Keratinocyte (primary cell): ENCODE measurements at regions not wholly inside any gene's neighbourhood (a gene's known extent, or its start where the extent isn't known, plus 50 kb on each side); places are given as distances from the start of the nearest gene placed in this dataset.
"Not testable (repeated sequence)": the region's sequence is repeated elsewhere in the genome, so short reads cannot be mapped to it uniquely, and the experiment has no call there.

Experiments used
- DNase-seq: peaks from one replicate; pipeline ENCODE4 v3.0.0-alpha.2; 2011; ENCODE audit warnings: low read depth, missing footprints, low spot score
- FAIRE-seq: peaks from 2 replicates; lab custom pipeline; 2011; peaks lifted over from hg19 to GRCh38; lab: Jason Lieb, UNC
- H2AFZ ChIP-seq: 2 replicates; pipeline ENCODE4 v1.6.0; 2012; ENCODE audit warnings: low read length, control low read depth, inconsistent platforms; ENCODE audit not compliant: control insufficient read depth
- H3K27ac ChIP-seq: 2 replicates; pipeline ENCODE4 v1.5.1; 2011; ENCODE audit warnings: low read length; ENCODE audit not compliant: control insufficient read depth, insufficient read depth
- H3K27me3 ChIP-seq: 3 replicates; pipeline ENCODE4 v1.6.0; 2011; ENCODE audit warnings: low read length; ENCODE audit not compliant: control insufficient read depth, insufficient read depth; ENCODE audit errors: extremely low read depth
- H3K36me3 ChIP-seq, 2 experiments: 2 replicates in 1 of 2; 3 replicates in 1 of 2; pipeline ENCODE4 v1.5.1; 2011; ENCODE audit warnings: low read length in 2 of 2, mild to moderate bottlenecking in 1 of 2; ENCODE audit not compliant: control insufficient read depth in 2 of 2, insufficient read depth in 2 of 2; ENCODE audit errors: extremely low read depth in 1 of 2
- H3K4me1 ChIP-seq: 3 replicates; pipeline ENCODE4 v1.5.1; 2011; ENCODE audit warnings: low read length; ENCODE audit not compliant: control insufficient read depth, insufficient read depth; ENCODE audit errors: extremely low read depth
- H3K4me2 ChIP-seq: 3 replicates; pipeline ENCODE4 v1.6.0; 2011; ENCODE audit warnings: low read depth, low read length; ENCODE audit not compliant: control insufficient read depth, insufficient read depth; ENCODE audit errors: extremely low read depth
- H3K4me3 ChIP-seq, 3 experiments: fragments of 200-600 bp in 1 of 3; sonication (generic) in 1 of 3; 2 replicates in 2 of 3; 3 replicates in 1 of 3; pipeline ENCODE4 v1.5.1; 2011 to 2016; ENCODE audit warnings: low read length in 3 of 3, mild to moderate bottlenecking in 3 of 3, control low read depth in 2 of 3, inconsistent platforms in 1 of 3, low read depth in 1 of 3, mixed read lengths in 1 of 3, mixed run types in 1 of 3, moderate library complexity in 1 of 3; ENCODE audit not compliant: control insufficient read depth in 2 of 3, insufficient read depth in 2 of 3; ENCODE audit errors: extremely low read depth in 1 of 3
- H3K79me2 ChIP-seq: 2 replicates; pipeline ENCODE4 v1.6.0; 2012; ENCODE audit warnings: low read length; ENCODE audit not compliant: control insufficient read depth, insufficient read depth
- H3K9ac ChIP-seq: 3 replicates; pipeline ENCODE4 v1.6.0; 2011; ENCODE audit warnings: low read length; ENCODE audit not compliant: control insufficient read depth, insufficient read depth; ENCODE audit errors: extremely low read depth
- H3K9me1 ChIP-seq: 3 replicates; pipeline ENCODE4 v1.6.0; 2011; ENCODE audit warnings: low read length; ENCODE audit not compliant: control insufficient read depth, insufficient read depth; ENCODE audit errors: extremely low read depth
- H3K9me3 ChIP-seq: 2 replicates; pipeline ENCODE4 v1.5.1; 2012; ENCODE audit warnings: low read depth, low read length; ENCODE audit not compliant: control insufficient read depth
- H4K20me1 ChIP-seq: 3 replicates; pipeline ENCODE4 v1.6.0; 2011; ENCODE audit warnings: low read length; ENCODE audit not compliant: control insufficient read depth, insufficient read depth; ENCODE audit errors: extremely low read depth
- CTCF ChIP-seq, 3 experiments: IDR thresholded peaks in 1 of 3; conservative IDR thresholded peaks in 1 of 3; optimal IDR thresholded peaks in 1 of 3; 2 replicates in 2 of 3; 3 replicates in 1 of 3; pipeline versions ENCODE3 to v1.5.1; 2011; ENCODE audit warnings: low read length in 3 of 3, mild to moderate bottlenecking in 3 of 3, moderate library complexity in 2 of 3, control low read depth in 1 of 3, inconsistent platforms in 1 of 3; ENCODE audit not compliant: insufficient read depth in 2 of 3; ENCODE audit errors: extremely low read depth in 1 of 3
- EZH2 ChIP-seq: IDR thresholded peaks from one replicate; pipeline ENCODE4 v1.6.1; 2012; ENCODE audit warnings: inconsistent platforms, mild to moderate bottlenecking, low read length, moderate library complexity
- dilution Hi-C: fragments of 300-500 bp; cut with MboI; formaldehyde crosslinking; loops from one replicate; pipeline ENCODE4 v1.7.0; 2020; ENCODE audit warnings: low sequenced_read_pairs; ENCODE audit not compliant: extremely low pct_ligation_motif_present

- DNase-seq, H3K36me3 ChIP-seq, H3K9me3 ChIP-seq, H3K27ac ChIP-seq, H3K27me3 ChIP-seq, H3K79me2 ChIP-seq, H3K9me1 ChIP-seq, H3K4me2 ChIP-seq, FAIRE-seq, dilution Hi-C loops, H3K9ac ChIP-seq, H2AFZ ChIP-seq, H3K4me3 ChIP-seq, H3K4me1 ChIP-seq, H4K20me1 ChIP-seq: not testable (repeated sequence)
Observed at GRCh38 chr6:169114632-169115031, 139.0 kb downstream of the THBS2 start.

GRCh38 chr6:169112483-169113320 lies 140.9 kb downstream of the THBS2 start:
- Histone ChIP-seq H3K9ac (no peak overlapping the region), H3K4me1 (no peaks in the 10 kb centered on the region), H3K36me3 (no peaks in the 10 kb centered on the region), H3K4me2 (no peak overlapping the region), H3K27me3 (peaks cover 6% of the 10 kb centered on the region), H4K20me1 (no peaks in the 10 kb centered on the region), H3K4me3 (no peak overlapping the region), H3K27ac (no peak overlapping the region), H3K9me3 (no peaks in the 10 kb centered on the region), H3K79me2 (no peaks in the 10 kb centered on the region), H2AFZ (no peak overlapping the region), H3K9me1 (no peaks in the 10 kb centered on the region)
- dilution Hi-C loops, result no loop called here
- no peak for TF ChIP-seq EZH2
- no peak for TF ChIP-seq CTCF (optimal IDR thresholded peaks at IDR 0.05 in 1 of 3, IDR thresholded peaks at IDR 0.05 in 1 of 3, conservative IDR thresholded peaks at IDR 0.05 in 1 of 3; ENCODE audit: extremely low read depth in 1 of 3, insufficient read depth in 2 of 3, low read length in 3 of 3)
- no peak for DNase-seq
- no peak for FAIRE-seq

- Histone ChIP-seq H4K20me1 (no peaks in the 10 kb centered on the region), H3K4me3 (no peak overlapping the region), H3K79me2 (no peaks in the 10 kb centered on the region), H3K9me1 (no peaks in the 10 kb centered on the region), H3K9me3 (no peaks in the 10 kb centered on the region), H3K4me2 (no peak overlapping the region), H2AFZ (no peak overlapping the region), H3K27me3 (peaks cover 6% of the 10 kb centered on the region), H3K36me3 (no peaks in the 10 kb centered on the region), H3K27ac (no peak overlapping the region), H3K4me1 (no peaks in the 10 kb centered on the region), H3K9ac (no peak overlapping the region)
- TF ChIP-seq EZH2, result no peak
- TF ChIP-seq CTCF (optimal IDR thresholded peaks at IDR 0.05 in 1 of 3, IDR thresholded peaks at IDR 0.05 in 1 of 3, conservative IDR thresholded peaks at IDR 0.05 in 1 of 3; ENCODE audit: extremely low read depth in 1 of 3, insufficient read depth in 2 of 3, low read length in 3 of 3), result no peak
- DNase-seq (no peak), FAIRE-seq (no peak)
- dilution Hi-C loops, result no loop called here
Observed at GRCh38 chr6:169111203-169111602, 142.4 kb downstream of the THBS2 start.
